Fibroblast of lung (primary cell): ENCODE measurements at regions not wholly inside any gene's neighbourhood (a gene's known extent, or its start where the extent isn't known, plus 50 kb on each side); places are given as distances from the start of the nearest gene placed in this dataset.

ENCODE experiments used
- DNase-seq, 2 donors: peaks; one replicate each; pipeline versions ENCODE4 v3.0.0 to v3.0.0-alpha.2; 2010; ENCODE audit warnings: low read depth in 2 of 2
- H2AFZ ChIP-seq: 2 replicates; pipeline ENCODE4 v1.5.1; 2012; ENCODE audit warnings: low read length, control low read depth, inconsistent platforms
- H3K27ac ChIP-seq: 2 replicates; pipeline ENCODE4 v1.5.1; 2011; ENCODE audit warnings: low read length, control low read depth; ENCODE audit not compliant: insufficient read depth
- H3K27me3 ChIP-seq: 2 replicates; pipeline ENCODE4 v1.5.1; 2011; ENCODE audit warnings: mild to moderate bottlenecking, low read length; ENCODE audit not compliant: control insufficient read depth, insufficient read depth
- H3K36me3 ChIP-seq: 2 replicates; pipeline ENCODE4 v1.5.1; 2011; ENCODE audit warnings: low read length; ENCODE audit not compliant: control insufficient read depth, insufficient read depth
- H3K4me1 ChIP-seq: 2 replicates; pipeline ENCODE4 v1.5.1; 2011; ENCODE audit warnings: low read length; ENCODE audit not compliant: control insufficient read depth, insufficient read depth; ENCODE audit errors: extremely low read depth
- H3K4me2 ChIP-seq: 2 replicates; pipeline ENCODE4 v1.5.1; 2011; ENCODE audit warnings: low read length, control low read depth; ENCODE audit not compliant: insufficient read depth; ENCODE audit errors: extremely low read depth
- H3K4me3 ChIP-seq, 4 experiments: fragments of 200-600 bp in 1 of 4; sonication (generic) in 1 of 4; replicated peaks in 1 of 4; 2 replicates each; pipeline ENCODE4 v1.5.1; 2011 to 2016; ENCODE audit warnings: low read length in 4 of 4, low read depth in 3 of 4, mild to moderate bottlenecking in 3 of 4, control low read depth in 2 of 4, inconsistent platforms in 1 of 4, mixed read lengths in 1 of 4; ENCODE audit not compliant: insufficient read depth in 1 of 4; ENCODE audit errors: control extremely low read depth in 1 of 4
- H3K79me2 ChIP-seq: 2 replicates; pipeline ENCODE4 v1.5.1; 2012; ENCODE audit warnings: mild to moderate bottlenecking, low read length, inconsistent platforms; ENCODE audit not compliant: control insufficient read depth, insufficient read depth
- H3K9ac ChIP-seq: 2 replicates; pipeline ENCODE4 v1.5.1; 2011; ENCODE audit warnings: mild to moderate bottlenecking, low read length, control low read depth; ENCODE audit not compliant: insufficient read depth
- H3K9me3 ChIP-seq: 2 replicates; pipeline ENCODE4 v1.5.1; 2012; ENCODE audit warnings: low read depth, low read length; ENCODE audit not compliant: control insufficient read depth, insufficient read depth
- H4K20me1 ChIP-seq: 2 replicates; pipeline ENCODE4 v1.5.1; 2011; ENCODE audit warnings: low read length; ENCODE audit not compliant: control insufficient read depth, insufficient read depth; ENCODE audit errors: extremely low read depth
- CTCF ChIP-seq, 2 donors: IDR thresholded peaks in 1 of 2; conservative IDR thresholded peaks in 1 of 2; 1 replicate in 1 of 2; 2 replicates in 1 of 2; pipeline ENCODE4 v1.5.1; 2011 to 2012; ENCODE audit warnings: low read length in 2 of 2, control low read depth in 1 of 2, inconsistent platforms in 1 of 2, low read depth in 1 of 2, mild to moderate bottlenecking in 1 of 2
- EZH2 ChIP-seq: IDR thresholded peaks from 2 replicates; pipeline ENCODE4 v1.5.1; 2012; ENCODE audit warnings: low read length, control low read depth, mild to moderate bottlenecking; ENCODE audit errors: missing control alignments

- no peaks in the 10 kb centered on the region for H4K20me1 ChIP-seq
Observed at GRCh38 chr5:121279801-121280200, 571.9 kb upstream of the FTMT start.

GRCh38 chr5:121285801-121286521 is 565.7 kb upstream of the FTMT start:
- H4K20me1 ChIP-seq = no peaks in the 10 kb centered on the region
- H3K4me1 ChIP-seq = no peaks in the 10 kb centered on the region
- no peaks in the 10 kb centered on the region for H3K36me3 ChIP-seq
- TF ChIP-seq CTCF (conservative IDR thresholded peaks at IDR 0.05 in 1 of 2, IDR thresholded peaks at IDR 0.05 in 1 of 2; ENCODE audit: low read depth in 1 of 2, low read length in 2 of 2) (no peak), EZH2 (no peak)
- peak in 1 of 2 donors; percentile 1 for DNase-seq
- H3K9me3 ChIP-seq = no peaks in the 10 kb centered on the region
- H3K27me3 ChIP-seq = no peaks in the 10 kb centered on the region
- no peak overlapping the region for H3K4me3 ChIP-seq
- no peaks in the 10 kb centered on the region for H3K79me2 ChIP-seq
- no peak overlapping the region for H3K4me2 ChIP-seq
- no peak overlapping the region for H3K27ac ChIP-seq
- no peak overlapping the region for H2AFZ ChIP-seq
- H3K9ac ChIP-seq = no peak overlapping the region

More at GRCh38 chr5:121279801-121280200, 571.9 kb upstream of the FTMT start:
- no peak overlapping the region for H3K27ac ChIP-seq
- H3K9me3 ChIP-seq = no peaks in the 10 kb centered on the region
- H3K36me3 ChIP-seq = no peaks in the 10 kb centered on the region
- no peak for TF ChIP-seq EZH2
- no peak for TF ChIP-seq CTCF (conservative IDR thresholded peaks at IDR 0.05 in 1 of 2, IDR thresholded peaks at IDR 0.05 in 1 of 2; ENCODE audit: low read depth in 1 of 2, low read length in 2 of 2)
- no peaks in the 10 kb centered on the region for H3K27me3 ChIP-seq
- DNase-seq = no peak
- no peak overlapping the region for H2AFZ ChIP-seq
- no peaks in the 10 kb centered on the region for H3K4me1 ChIP-seq
- no peak overlapping the region for H3K4me2 ChIP-seq
- H3K4me3 ChIP-seq = no peak overlapping the region
- H3K79me2 ChIP-seq = no peaks in the 10 kb centered on the region
- H3K9ac ChIP-seq = no peak overlapping the region

GRCh38 chr5:121288781-121289180 is 562.9 kb upstream of the FTMT start:
- Histone ChIP-seq H3K9me3 (no peaks in the 10 kb centered on the region), H3K4me1 (no peaks in the 10 kb centered on the region), H3K27me3 (no peaks in the 10 kb centered on the region), H3K4me2 (no peak overlapping the region), H3K27ac (no peak overlapping the region), H3K79me2 (no peaks in the 10 kb centered on the region), H4K20me1 (no peaks in the 10 kb centered on the region), H3K4me3 (no peak overlapping the region), H2AFZ (no peak overlapping the region), H3K36me3 (no peaks in the 10 kb centered on the region), H3K9ac (no peak overlapping the region)
- TF ChIP-seq CTCF (conservative IDR thresholded peaks at IDR 0.05 in 1 of 2, IDR thresholded peaks at IDR 0.05 in 1 of 2; ENCODE audit: low read depth in 1 of 2, low read length in 2 of 2) (no peak), EZH2 (no peak)
- no peak for DNase-seq
